B cell (primary cell): ENCODE measurements at regions not wholly inside any gene's neighbourhood (a gene's known extent, or its start where the extent isn't known, plus 50 kb on each side); places are given as distances from the start of the nearest gene placed in this dataset.

ENCODE experiments used
- ATAC-seq: fragments of 200-7000 bp; cut with Tn5 transposase; one replicate; pipeline ENCODE4 v1.10.0; 2021; ENCODE audit warnings: low read depth, mild to moderate bottlenecking, moderate number of reproducible peaks, moderate library complexity
- CTCF ChIA-PET: fragments of 350-600 bp; sonication (Branson Sonifier 250); formaldehyde crosslinking; loops from one replicate; lab custom pipeline; 2021; ENCODE audit warnings: antibody characterized with exemption, inconsistent platforms; lab: Charles Lee
- POLR2A ChIA-PET: fragments of 350-600 bp; sonication (Branson Sonifier 250); formaldehyde crosslinking; loops from one replicate; lab custom pipeline; 2021; ENCODE audit warnings: antibody characterized with exemption; lab: Charles Lee
- DNase-seq: peaks from one replicate; pipeline ENCODE4 v3.0.0; 2013
- H2AFZ ChIP-seq: 2 replicates; pipeline ENCODE4 v1.6.1; 2012; ENCODE audit warnings: mild to moderate bottlenecking, low read depth, low read length; ENCODE audit not compliant: insufficient read depth, poor library complexity, severe bottlenecking
- H3K27ac ChIP-seq, 2 donors: 1 replicate in 1 of 2; 2 replicates in 1 of 2; pipeline ENCODE4 v1.5.1; 2012 to 2013; ENCODE audit warnings: low read length in 2 of 2, mild to moderate bottlenecking in 2 of 2, moderate library complexity in 1 of 2
- H3K27me3 ChIP-seq, 4 experiments: fragments of 200-600 bp in 1 of 4; sonication (generic) in 1 of 4; replicated peaks in 1 of 4; 1 replicate in 2 of 4; 2 replicates in 2 of 4; pipeline versions ENCODE4 v1.6.1 to v1.7.0; 2013 to 2016; ENCODE audit warnings: low read length in 3 of 4, mild to moderate bottlenecking in 2 of 4, mixed read lengths in 1 of 4, moderate library complexity in 1 of 4; ENCODE audit not compliant: insufficient read depth in 4 of 4, control insufficient read depth in 3 of 4; ENCODE audit errors: control extremely low read depth in 1 of 4
- H3K36me3 ChIP-seq, 2 experiments: replicated peaks in 1 of 2; 1 replicate in 1 of 2; 2 replicates in 1 of 2; pipeline versions ENCODE4 v1.6.1 to v1.7.1; 2013; ENCODE audit warnings: low read length in 1 of 2; ENCODE audit not compliant: insufficient read depth in 2 of 2, control insufficient read depth in 1 of 2; ENCODE audit errors: control extremely low read depth in 1 of 2, extremely low read depth in 1 of 2
- H3K4me1 ChIP-seq, 2 donors: fragments of 200-600 bp in 1 of 2; sonication (generic) in 1 of 2; 1 replicate in 1 of 2; 2 replicates in 1 of 2; pipeline versions ENCODE4 v1.5.1 to v1.6.1; 2013 to 2017; ENCODE audit warnings: low read length in 2 of 2; ENCODE audit not compliant: control insufficient read depth in 2 of 2, insufficient read depth in 2 of 2
- H3K4me2 ChIP-seq: replicated peaks from 2 replicates; pipeline ENCODE3; 2012; ENCODE audit warnings: mild to moderate bottlenecking, low read depth, low read length; ENCODE audit not compliant: poor library complexity, severe bottlenecking
- H3K4me3 ChIP-seq, 5 experiments: fragments of 200-600 bp in 1 of 5; sonication (generic) in 1 of 5; 1 replicate in 3 of 5; 2 replicates in 2 of 5; pipeline versions ENCODE4 v1.5.1 to v1.7.0; 2011 to 2016; ENCODE audit warnings: low read length in 4 of 5, mild to moderate bottlenecking in 4 of 5, low read depth in 2 of 5, control low read depth in 1 of 5, moderate library complexity in 1 of 5; ENCODE audit not compliant: insufficient read depth in 1 of 5; ENCODE audit errors: control extremely low read depth in 1 of 5, extremely low read depth in 1 of 5
- H3K79me2 ChIP-seq: fragments of 200-600 bp; sonication (generic); one replicate; pipeline ENCODE4 v1.6.0; 2016; ENCODE audit warnings: low read length; ENCODE audit not compliant: control insufficient read depth, insufficient read depth
- H3K9ac ChIP-seq: fragments of 200-600 bp; sonication (generic); 2 replicates; pipeline ENCODE4 v1.6.1; 2017; ENCODE audit warnings: mild to moderate bottlenecking, low read length, moderate library complexity
- H3K9me3 ChIP-seq, 3 donors: one replicate each; pipeline versions ENCODE4 v1.6.1 to v1.7.1; 2013; ENCODE audit warnings: low read length in 2 of 3; ENCODE audit not compliant: control insufficient read depth in 2 of 3, insufficient read depth in 1 of 3; ENCODE audit errors: control extremely low read depth in 1 of 3
- H4K20me1 ChIP-seq: 2 replicates; pipeline ENCODE4 v1.6.0; 2012; ENCODE audit warnings: mild to moderate bottlenecking, low read length; ENCODE audit not compliant: insufficient read depth, control insufficient read depth, poor library complexity, severe bottlenecking
- H3K27ac Mint-ChIP-seq: one replicate; pipeline ENCODE4 v1.8.0; 2021; ENCODE audit warnings: mixed read lengths
- H3K27me3 Mint-ChIP-seq: one replicate; pipeline ENCODE4 v1.8.0; 2021; ENCODE audit warnings: mixed read lengths
- H3K4me1 Mint-ChIP-seq: one replicate; pipeline ENCODE4 v1.8.0; 2021; ENCODE audit warnings: mixed read lengths
- H3K4me3 Mint-ChIP-seq: one replicate; pipeline ENCODE4 v1.8.0; 2021; ENCODE audit warnings: mixed read lengths
- H3K9me3 Mint-ChIP-seq: one replicate; pipeline ENCODE4 v1.8.0; 2022; ENCODE audit warnings: mixed read lengths; ENCODE audit not compliant: insufficient read depth
- CTCF ChIP-seq: fragments of 200-600 bp; IDR thresholded peaks from one replicate; pipeline ENCODE4 v1.8.0; 2022; ENCODE audit warnings: antibody characterized with exemption, mild to moderate bottlenecking
- EZH2 ChIP-seq: IDR thresholded peaks from 2 replicates; pipeline ENCODE4 v1.6.1; 2012; ENCODE audit warnings: borderline replicate concordance, low read depth, mild to moderate bottlenecking, moderate library complexity, low read length; ENCODE audit not compliant: insufficient read depth, poor library complexity, severe bottlenecking
- WGBS: methylation state at CpG from one replicate; pipeline ENCODE4 v1.1.5; 2013; ENCODE audit warnings: missing lambda C conversion rate; ENCODE audit not compliant: insufficient coverage; 5-methylcytosine and 5-hydroxymethylcytosine counted together
- intact Hi-C: fragments of 100-400 bp; cut with micrococcal nuclease; formaldehyde crosslinking; loops from one replicate; pipeline ENCODE4 v1.10.0; 2022

- CTCF ChIA-PET = no interaction called here
- intact Hi-C loops = no loop called here
These were observed 280.9 kb downstream of the CTTN start for GRCh38 chr11:70678931-70679900.

More at GRCh38 chr11:70678931-70679900, 280.9 kb downstream of the CTTN start:
- Histone ChIP-seq H3K27me3 (peaks cover 0 to 2% (median 0%) of the 10 kb centered on the region in 4 experiments), H4K20me1 (no peaks in the 10 kb centered on the region), H3K4me3 (no peak overlapping the region), H3K9me3 (peaks cover 0 to 10% (median 1%) of the 10 kb centered on the region in 3 donors), H3K9ac (no peak overlapping the region), H3K27ac (no peak overlapping the region), H3K36me3 (no peaks in the 10 kb centered on the region), H3K79me2 (no peaks in the 10 kb centered on the region), H2AFZ (no peak overlapping the region), H3K4me2 (no peak overlapping the region), H3K4me1 (no peaks in the 10 kb centered on the region)
- no peak overlapping the region for H3K4me3 Mint-ChIP-seq
- POLR2A ChIA-PET = no interaction called here
- peaks cover 1% of the 10 kb centered on the region for H3K9me3 Mint-ChIP-seq
- WGBS = 91% methylated on average over 24 of the region's 29 CpGs
- ATAC-seq = no peak
- no peaks in the 10 kb centered on the region for H3K27me3 Mint-ChIP-seq
- H3K4me1 Mint-ChIP-seq = no peaks in the 10 kb centered on the region
- TF ChIP-seq CTCF (no peak), EZH2 (no peak)
- DNase-seq = no peak
- no peak overlapping the region for H3K27ac Mint-ChIP-seq
